OCI-LY1 (cell line): ENCODE measurements at regions not wholly inside any gene's neighbourhood (a gene's known extent, or its start where the extent isn't known, plus 50 kb on each side); places are given as distances from the start of the nearest gene placed in this dataset.

ENCODE experiments used
- H2AFZ ChIP-seq: fragments of 200-600 bp; sonication (generic), shearing (Covaris generic); 2 replicates; pipeline ENCODE4 v1.6.0; 2014; ENCODE audit warnings: antibody characterized with exemption, mild to moderate bottlenecking, low read length
- H3F3A ChIP-seq: fragments of 200-600 bp; sonication (generic), shearing (Covaris generic); 2 replicates; pipeline ENCODE4 v1.6.0; 2014; ENCODE audit warnings: mild to moderate bottlenecking, antibody characterized with exemption, low read length, moderate library complexity; ENCODE audit not compliant: insufficient read depth
- H3K27ac ChIP-seq: fragments of 200-600 bp; sonication (generic); 2 replicates; pipeline ENCODE4 v1.5.1; 2014; ENCODE audit warnings: low read length, mixed run types, mild to moderate bottlenecking, low read depth; ENCODE audit not compliant: poor library complexity, severe bottlenecking
- H3K27me3 ChIP-seq: fragments of 200-600 bp; sonication (generic); 2 replicates; pipeline ENCODE4 v1.6.0; 2014; ENCODE audit warnings: antibody characterized with exemption, mild to moderate bottlenecking, low read length, moderate library complexity; ENCODE audit not compliant: insufficient read depth
- H3K36me3 ChIP-seq: fragments of 200-600 bp; sonication (generic); 2 replicates; pipeline ENCODE4 v1.6.1; 2014; ENCODE audit warnings: mild to moderate bottlenecking, antibody characterized with exemption, low read length, moderate library complexity, mixed read lengths; ENCODE audit not compliant: insufficient read depth
- H3K4me1 ChIP-seq: fragments of 200-600 bp; sonication (generic); 2 replicates; pipeline ENCODE4 v1.5.1; 2014; ENCODE audit warnings: mild to moderate bottlenecking, low read length, moderate library complexity; ENCODE audit not compliant: insufficient read depth, severe bottlenecking
- H3K4me2 ChIP-seq: fragments of 200-600 bp; sonication (generic), shearing (Covaris generic); 2 replicates; pipeline ENCODE4 v1.6.1; 2014; ENCODE audit warnings: low read length
- H3K4me3 ChIP-seq: fragments of 200-600 bp; sonication (generic); 2 replicates; pipeline ENCODE4 v1.5.1; 2014; ENCODE audit warnings: low read length, low read depth, mild to moderate bottlenecking, mixed read lengths; ENCODE audit not compliant: poor library complexity, severe bottlenecking
- H3K79me2 ChIP-seq: fragments of 200-600 bp; shearing (Covaris generic); 2 replicates; pipeline ENCODE4 v1.6.1; 2016; ENCODE audit warnings: mixed run types, low read length, mixed read lengths; ENCODE audit not compliant: insufficient read depth
- H3K9ac ChIP-seq: fragments of 200-600 bp; sonication (generic), shearing (Covaris generic); 2 replicates; pipeline ENCODE4 v1.6.1; 2014; ENCODE audit warnings: mild to moderate bottlenecking, low read length, mixed read lengths
- H3K9me2 ChIP-seq: fragments of 200-600 bp; sonication (generic), shearing (Covaris generic); 2 replicates; pipeline ENCODE4 v1.6.1; 2014; ENCODE audit warnings: low read depth, mild to moderate bottlenecking, low read length, mixed read lengths
- H3K9me3 ChIP-seq: fragments of 200-600 bp; shearing (Covaris generic); 2 replicates; pipeline ENCODE4 v1.6.1; 2014; ENCODE audit warnings: low read length, mixed read lengths
- H4K20me1 ChIP-seq: fragments of 200-600 bp; sonication (generic), shearing (Covaris generic); 2 replicates; pipeline ENCODE4 v1.6.0; 2016; ENCODE audit warnings: mild to moderate bottlenecking, low read length; ENCODE audit not compliant: insufficient read depth
- CTCF ChIP-seq: fragments of 200-600 bp; sonication (generic), shearing (Covaris generic); IDR thresholded peaks from 2 replicates; pipeline ENCODE4 v1.5.1; 2017; ENCODE audit warnings: mild to moderate bottlenecking, antibody characterized with exemption, low read length, moderate library complexity, mixed read lengths
- EZH2 ChIP-seq: fragments of 200-600 bp; sonication (generic), shearing (Covaris generic); IDR thresholded peaks from 2 replicates; pipeline ENCODE4 v1.8.0; 2017; ENCODE audit warnings: borderline replicate concordance, mixed run types, mild to moderate bottlenecking, antibody characterized with exemption, low read length, moderate library complexity, mixed read lengths

DNA sequence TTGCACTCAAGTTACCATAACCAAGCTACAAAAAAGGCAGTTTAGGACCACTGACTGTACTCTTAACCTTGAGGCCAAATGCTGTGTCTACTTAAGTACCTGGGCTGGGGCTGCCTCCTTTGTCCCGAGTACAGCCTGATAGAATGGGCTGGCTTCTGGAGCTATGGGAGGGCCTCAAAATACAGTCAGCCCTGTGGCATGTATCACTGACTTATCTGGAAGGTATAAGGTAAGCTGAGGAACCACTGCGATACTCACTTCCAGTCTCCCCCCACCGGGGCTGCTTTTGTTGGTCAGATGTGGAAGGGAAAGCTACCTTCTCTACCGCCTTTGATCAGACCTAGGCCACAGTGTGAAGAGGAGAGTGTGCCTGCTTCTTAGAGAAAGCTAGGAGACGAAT, 404.8 kb downstream of the ARHGEF28 start:
- Histone ChIP-seq H3F3A (no peaks in the 10 kb centered on the region), H3K79me2 (no peaks in the 10 kb centered on the region), H3K4me3 (no peak overlapping the region), H2AFZ (no peak overlapping the region), H3K9me2 (no peaks in the 10 kb centered on the region), H3K27ac (no peak overlapping the region), H3K27me3 (no peaks in the 10 kb centered on the region), H3K9ac (no peak overlapping the region), H3K4me1 (no peaks in the 10 kb centered on the region), H3K36me3 (no peaks in the 10 kb centered on the region), H3K4me2 (no peak overlapping the region), H3K9me3 (no peaks in the 10 kb centered on the region), H4K20me1 (no peaks in the 10 kb centered on the region)
- TF ChIP-seq EZH2 (no peak), CTCF (no peak)

GRCh38 chr5:74030371-74030770, 404.4 kb downstream of the ARHGEF28 start:
- no peaks in the 10 kb centered on the region for H3K27me3 ChIP-seq
- no peaks in the 10 kb centered on the region for H3K4me1 ChIP-seq
- H4K20me1 ChIP-seq = no peaks in the 10 kb centered on the region
- no peaks in the 10 kb centered on the region for H3K9me2 ChIP-seq
- H3K9me3 ChIP-seq = no peaks in the 10 kb centered on the region
- H3F3A ChIP-seq = no peaks in the 10 kb centered on the region
- H3K9ac ChIP-seq = no peak overlapping the region
- no peaks in the 10 kb centered on the region for H3K36me3 ChIP-seq
- no peaks in the 10 kb centered on the region for H3K79me2 ChIP-seq
- no peak overlapping the region for H3K27ac ChIP-seq
- no peak overlapping the region for H3K4me2 ChIP-seq
- H2AFZ ChIP-seq = no peak overlapping the region
- H3K4me3 ChIP-seq = no peak overlapping the region
- TF ChIP-seq CTCF (no peak), EZH2 (no peak)

DNA sequence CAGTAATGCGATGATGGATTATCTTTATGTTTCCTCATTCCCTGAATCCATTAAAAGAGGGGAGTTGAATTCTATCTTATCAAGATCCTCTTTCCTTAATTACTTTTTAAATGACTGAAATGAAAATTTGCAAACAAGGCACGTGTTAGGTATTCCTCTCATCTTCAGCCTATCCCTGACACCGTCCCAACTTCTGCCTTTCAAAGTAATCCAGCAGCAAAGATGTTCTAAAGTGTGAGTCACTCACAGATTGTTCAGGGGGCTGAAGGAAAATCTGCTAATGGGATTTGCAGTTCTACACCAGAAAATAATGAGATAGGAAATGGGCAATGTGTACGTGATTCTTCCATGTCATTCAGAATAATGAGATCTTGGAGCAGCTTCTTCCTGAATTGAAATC, 403.0 kb downstream of the ARHGEF28 start:
- Histone ChIP-seq H3K4me1 (no peaks in the 10 kb centered on the region), H3K4me2 (no peak overlapping the region)

More for the DNA sequence above, 403.0 kb downstream of the ARHGEF28 start:
- no peak overlapping the region for H3K27ac ChIP-seq
- TF ChIP-seq EZH2 (no peak), CTCF (no peak)
- no peaks in the 10 kb centered on the region for H4K20me1 ChIP-seq
- no peaks in the 10 kb centered on the region for H3F3A ChIP-seq
- no peaks in the 10 kb centered on the region for H3K27me3 ChIP-seq
- H3K36me3 ChIP-seq = no peaks in the 10 kb centered on the region
- H2AFZ ChIP-seq = no peak overlapping the region
- no peaks in the 10 kb centered on the region for H3K9me3 ChIP-seq
- H3K4me3 ChIP-seq = no peak overlapping the region
- no peaks in the 10 kb centered on the region for H3K79me2 ChIP-seq
- no peaks in the 10 kb centered on the region for H3K9me2 ChIP-seq
- H3K9ac ChIP-seq = no peak overlapping the region
